NCI-H748 (cell line): ENCODE measurements at regions not wholly inside any gene's neighbourhood (a gene's known extent, or its start where the extent isn't known, plus 50 kb on each side); places are given as distances from the start of the nearest gene placed in this dataset.
"Not testable (repeated sequence)": the region's sequence is repeated elsewhere in the genome, so short reads cannot be mapped to it uniquely, and the experiment has no call there.

Experiments used
- DNase-seq: peaks from one replicate; lab custom pipeline; 2025; ENCODE audit not compliant: unreplicated experiment; lab: John Stamatoyannopoulos, UW

DNA sequence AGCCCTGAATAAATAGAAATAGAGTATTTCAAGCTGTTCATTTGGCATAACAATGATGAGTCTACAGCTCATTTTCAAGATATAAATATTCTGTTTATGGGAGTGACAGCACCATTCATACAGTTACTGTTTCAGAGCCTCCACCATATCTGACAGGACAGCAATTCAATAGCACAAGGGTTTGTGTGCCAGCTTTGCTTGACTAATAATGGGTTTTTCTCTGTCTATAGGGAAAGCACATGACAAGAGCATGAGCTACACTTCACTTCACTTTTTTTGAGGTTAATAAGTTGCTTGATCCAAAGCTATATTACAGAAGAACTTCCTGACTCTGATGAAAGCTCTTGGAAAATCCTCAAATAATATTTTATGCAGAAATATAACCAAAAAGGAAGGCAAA is 297.1 kb downstream of the RPIA start:
- DNase-seq = not testable (repeated sequence)

DNA sequence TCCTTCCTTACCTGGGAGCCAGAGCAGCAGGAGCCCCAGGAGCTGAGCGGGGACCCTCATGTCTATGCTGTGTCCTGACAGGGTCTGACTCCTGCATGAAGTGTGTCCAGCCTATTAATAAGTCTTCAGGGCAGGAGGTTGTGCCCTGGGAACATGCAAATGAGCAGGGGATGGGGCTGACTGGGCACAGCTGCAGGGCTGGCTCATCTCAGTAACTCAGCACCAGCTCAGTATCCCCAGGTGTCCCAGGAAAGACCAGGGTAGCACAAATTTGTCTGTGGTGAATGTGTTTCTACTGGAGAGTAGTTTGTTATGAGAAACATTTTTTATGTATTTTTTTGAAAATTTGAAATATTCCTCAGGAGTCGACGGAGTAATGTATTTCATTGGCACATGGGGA is 301.3 kb downstream of the RPIA start:
- DNase-seq = not testable (repeated sequence)

DNA sequence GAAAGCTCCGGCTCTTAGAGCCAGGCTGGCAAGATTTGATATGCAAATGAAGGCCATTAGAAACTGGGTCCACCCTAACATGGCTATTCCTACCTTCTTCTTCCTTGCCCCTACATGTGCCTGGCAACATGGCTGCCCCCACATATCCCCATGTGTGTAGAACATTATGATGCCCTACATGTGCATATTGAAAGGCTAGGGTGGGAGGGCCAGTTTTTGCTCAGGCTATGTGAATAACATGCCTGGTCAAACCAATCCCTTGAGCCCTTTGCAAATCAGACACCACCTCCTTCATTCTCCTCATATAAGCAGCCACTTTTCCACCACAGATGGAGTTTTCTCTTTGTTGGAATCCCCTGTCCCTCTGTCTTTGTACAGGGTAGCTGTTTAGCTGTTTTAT is 303.4 kb downstream of the RPIA start:
- not testable (repeated sequence) for DNase-seq

DNA sequence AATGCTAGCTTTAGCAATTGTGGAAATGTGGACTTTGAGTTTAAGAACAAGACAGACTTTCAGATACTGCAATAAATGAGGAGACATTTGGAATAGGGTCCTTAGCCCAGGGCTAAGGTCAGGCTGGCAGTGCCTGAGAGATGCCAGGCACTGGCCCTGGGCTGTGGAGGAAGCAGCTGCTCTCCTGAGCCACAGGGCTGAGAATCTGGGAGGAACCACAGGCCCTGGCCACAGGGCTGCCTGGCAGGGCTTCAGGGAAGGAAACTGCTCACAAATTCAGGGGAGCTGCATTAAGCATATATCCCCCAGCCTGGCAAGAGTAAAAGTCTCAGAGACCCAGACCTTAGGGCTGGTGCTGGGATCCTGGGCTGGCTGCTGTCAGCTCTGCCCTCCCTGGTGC is 305.1 kb downstream of the RPIA start:
- DNase-seq = not testable (repeated sequence)

DNA sequence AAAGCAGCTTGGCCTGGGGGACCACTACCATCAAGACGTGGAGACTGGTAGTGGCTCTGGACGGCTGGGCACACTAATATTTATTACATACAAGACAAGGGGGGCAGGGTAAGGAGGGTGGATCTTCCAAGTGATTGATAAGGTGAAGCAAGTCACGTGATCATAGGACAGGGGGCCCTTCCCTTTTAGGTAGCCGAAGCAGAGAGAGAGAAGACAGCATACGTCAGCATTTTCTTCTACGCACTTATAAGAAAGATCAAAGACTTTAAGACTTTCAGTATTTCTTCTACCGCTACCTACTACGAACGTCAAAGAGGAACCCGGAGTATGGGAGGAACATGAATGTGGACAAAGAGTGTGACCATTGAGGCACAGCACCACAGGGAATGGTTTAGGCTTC is 307.9 kb downstream of the RPIA start:
- no peak for DNase-seq

DNA sequence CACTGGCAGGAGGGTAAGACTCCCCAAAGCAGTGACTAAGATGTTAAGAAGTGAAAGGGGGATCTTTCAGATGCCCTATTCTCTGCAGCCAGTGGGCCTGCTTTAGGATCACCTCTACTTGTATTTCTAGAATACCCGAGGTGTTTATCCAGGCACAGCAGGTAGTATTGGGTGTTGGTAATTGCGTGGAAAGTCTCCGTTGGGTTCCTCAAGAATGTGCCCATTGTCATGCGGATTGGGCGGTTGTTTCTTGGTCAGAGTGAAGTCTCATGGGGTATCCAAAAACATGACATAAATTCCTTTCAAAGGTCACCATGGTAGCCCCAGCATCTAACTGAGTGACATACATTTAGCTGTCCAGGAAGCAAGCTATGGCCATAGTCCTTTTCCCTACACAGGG is 308.8 kb downstream of the RPIA start:
- DNase-seq = no peak

DNA sequence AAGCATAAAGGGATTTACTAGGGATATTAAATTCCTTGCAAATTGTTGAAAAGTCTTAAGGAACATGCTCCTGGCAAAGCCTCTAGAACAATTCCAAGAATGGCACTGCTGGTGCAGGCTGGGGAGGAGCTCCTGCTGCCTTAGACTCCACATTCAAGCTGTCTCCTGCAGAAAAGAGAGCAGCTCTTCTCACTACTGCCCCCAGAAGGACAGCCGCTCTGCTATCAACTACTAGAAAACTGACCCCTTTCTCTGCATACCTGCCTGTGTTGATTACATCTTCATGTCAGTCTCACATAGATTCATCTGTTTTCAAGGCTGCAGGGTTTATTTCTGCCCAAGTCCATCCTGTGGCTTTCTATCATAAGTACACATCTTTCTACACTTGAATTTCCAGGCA is 312.8 kb downstream of the RPIA start:
- DNase-seq = not testable (repeated sequence)

DNA sequence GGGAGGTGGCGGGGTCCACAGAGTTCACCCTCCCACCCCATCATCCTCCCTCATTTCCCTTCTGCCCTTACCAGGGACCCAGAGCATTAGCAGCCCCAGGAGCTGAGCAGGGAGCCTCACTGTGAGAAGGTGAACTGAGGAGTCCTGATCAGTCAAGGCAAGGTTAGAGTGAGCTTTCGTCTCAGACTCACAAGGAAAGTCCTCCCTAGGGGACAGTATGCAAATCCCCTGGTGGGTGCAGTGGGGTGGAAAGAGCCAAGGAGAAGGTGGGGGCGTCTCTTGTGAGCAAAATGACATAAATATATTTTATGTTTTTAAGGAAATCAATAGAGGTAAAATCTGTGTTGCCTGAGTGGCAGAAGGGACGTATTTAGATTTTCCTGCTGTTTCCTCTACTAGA is 329.1 kb downstream of the RPIA start:
- not testable (repeated sequence) for DNase-seq

DNA sequence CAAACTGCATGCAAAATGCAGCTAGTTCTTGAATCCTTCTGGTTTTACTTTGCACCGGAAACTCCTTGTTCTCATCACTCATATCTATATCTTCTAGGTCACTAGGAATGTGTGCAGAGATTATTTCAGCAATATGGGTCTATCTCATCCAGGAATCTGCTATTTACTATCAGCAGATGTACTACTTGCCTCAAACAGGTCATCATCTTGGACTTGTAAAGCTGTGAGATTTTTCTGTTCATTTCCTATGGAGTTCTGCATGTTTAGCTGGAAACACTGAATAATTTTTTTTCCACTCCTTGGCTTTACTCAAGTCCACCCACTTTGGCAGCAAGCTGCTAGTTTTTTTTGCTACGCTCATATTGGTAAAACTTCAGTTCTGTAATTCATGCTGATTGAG is 334.8 kb downstream of the RPIA start:
- DNase-seq = not testable (repeated sequence)

DNA sequence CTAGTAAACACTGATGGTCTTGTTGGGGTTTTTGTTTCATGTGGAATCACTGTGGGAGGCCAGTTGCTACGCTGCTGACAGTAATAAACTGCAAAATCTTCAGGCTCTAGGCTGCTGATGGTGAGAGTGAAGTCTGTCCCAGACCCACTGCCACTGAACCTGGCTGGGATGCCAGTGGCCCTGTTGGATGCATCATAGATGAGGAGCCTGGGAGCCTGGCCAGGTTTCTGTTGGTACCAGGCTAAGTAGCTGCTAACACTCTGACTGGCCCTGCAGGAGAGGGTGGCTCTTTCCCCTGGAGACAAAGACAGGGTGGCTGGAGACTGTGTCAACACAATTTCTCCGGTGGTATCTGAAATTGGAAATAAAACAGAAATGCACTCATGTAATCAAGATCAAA is 335.6 kb downstream of the RPIA start:
- not testable (repeated sequence) for DNase-seq

DNA sequence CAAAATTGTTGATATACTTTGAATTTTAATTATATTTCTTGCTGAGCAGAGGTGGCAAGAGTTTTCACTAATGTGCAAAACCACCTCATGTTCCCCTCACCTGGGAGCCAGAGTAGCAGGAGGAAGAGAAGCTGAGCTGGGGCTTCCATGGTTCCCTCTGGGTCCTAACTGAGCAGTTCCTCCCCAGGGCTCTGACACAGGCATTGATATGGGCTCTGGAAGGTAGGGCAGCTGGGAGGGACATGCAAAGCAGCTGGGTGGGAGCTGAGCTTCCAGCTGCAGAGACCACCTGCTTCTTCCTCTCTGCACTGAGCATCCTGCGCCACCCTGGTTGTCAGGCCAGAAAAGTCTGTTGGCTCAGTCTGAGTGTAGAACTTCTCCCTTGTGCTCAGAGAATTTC is 336.1 kb downstream of the RPIA start:
- DNase-seq = peak; percentile 15

DNA sequence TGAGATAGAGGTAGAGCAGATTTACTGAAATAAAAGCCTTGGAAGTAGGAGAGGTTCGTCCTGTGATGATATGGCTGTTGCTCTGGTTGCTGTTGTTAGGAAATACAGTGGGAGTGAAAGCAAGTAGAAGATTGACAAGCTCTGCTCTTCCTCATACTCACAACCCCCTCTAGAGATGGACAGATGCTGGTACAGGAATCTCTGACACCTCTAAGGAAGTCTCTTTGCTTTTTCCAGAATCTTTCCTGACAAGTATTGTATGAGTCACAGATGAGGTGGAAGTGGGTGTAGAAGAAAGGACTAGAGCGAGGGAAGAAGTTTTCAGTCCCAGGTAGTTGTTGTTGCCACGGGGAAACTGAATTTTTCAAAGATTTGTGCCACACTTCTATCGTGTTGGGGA is 337.8 kb downstream of the RPIA start:
- DNase-seq = not testable (repeated sequence)

DNA sequence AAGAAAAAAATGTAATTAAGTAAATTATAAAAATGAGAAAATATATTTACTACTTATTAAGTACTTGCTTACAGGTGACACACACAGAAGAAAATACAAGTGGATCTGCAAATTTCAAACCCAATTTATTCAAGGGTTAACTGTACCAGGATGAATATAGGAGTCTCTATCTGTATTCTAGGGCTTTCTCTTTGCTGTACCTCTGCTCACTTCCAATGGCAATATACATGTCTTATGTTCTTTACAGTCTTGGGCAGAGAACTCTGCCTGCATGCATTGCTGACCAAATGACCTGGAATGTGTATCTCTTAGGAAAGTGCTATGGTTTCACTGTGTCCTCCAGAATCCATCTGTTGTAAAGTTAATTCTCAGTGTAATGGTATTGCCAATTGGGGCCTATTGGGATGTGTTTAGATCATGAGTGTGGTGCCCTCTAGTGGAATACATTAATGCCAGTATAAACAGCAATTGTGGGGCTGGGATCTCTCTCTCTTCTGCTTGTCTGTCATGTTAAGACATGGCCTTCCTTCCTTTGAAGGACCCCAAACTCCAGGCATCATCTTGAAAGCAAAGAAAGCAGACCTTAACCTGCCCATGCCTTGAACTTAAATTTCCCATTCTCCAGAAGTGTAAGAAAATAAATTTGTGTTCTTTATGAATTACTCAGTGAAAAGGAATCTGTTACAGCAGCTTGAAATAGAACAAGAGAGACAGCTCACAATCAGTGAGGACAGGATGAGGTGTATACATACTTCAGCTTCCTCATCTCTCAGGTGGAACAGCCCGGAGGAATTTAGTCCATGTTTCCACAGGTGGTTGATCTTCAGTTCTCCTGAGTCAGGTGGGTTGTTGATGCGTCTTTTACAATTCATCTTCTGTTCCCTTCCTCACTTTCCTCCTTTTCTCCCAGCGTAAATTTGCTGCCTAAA is 356.9 kb downstream of the RPIA start:
- peak; percentile 45 for DNase-seq

DNA sequence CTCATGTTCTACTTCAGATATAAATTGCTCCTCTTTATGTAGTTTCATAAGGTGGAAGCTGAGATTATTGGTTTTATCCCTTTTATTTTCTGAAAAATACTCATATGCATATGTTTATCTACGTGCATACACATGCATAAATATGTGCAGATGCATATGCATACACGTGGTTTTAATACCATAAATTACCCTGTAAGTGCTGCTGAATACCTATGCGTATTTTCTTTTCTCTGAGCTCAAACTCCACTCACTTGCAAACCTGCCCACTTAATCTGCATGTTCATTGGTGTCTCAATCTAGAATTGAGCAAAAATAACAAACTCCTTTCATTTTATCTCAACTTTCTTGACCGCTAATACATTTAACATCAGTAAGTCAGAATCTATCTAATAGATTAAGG is 367.1 kb downstream of the RPIA start:
- not testable (repeated sequence) for DNase-seq

DNA sequence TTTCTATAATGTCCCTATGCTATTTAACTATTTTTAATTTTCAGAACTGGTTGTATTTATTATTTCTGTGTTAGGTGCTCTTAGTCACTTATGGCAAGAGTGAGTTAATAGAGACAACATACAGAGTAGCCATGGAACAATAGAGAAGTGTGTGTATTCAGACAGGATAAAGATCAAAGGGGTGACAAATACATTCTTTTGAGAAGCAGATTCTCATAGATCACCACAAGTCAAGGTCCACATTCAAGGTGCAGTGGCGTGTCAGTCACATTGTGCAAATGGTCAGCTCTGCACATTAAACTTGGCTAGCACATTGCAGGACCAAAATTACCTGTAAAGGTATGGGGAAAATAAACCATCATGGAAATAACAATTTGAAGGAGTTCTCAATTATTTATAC is 369.7 kb downstream of the RPIA start:
- not testable (repeated sequence) for DNase-seq

DNA sequence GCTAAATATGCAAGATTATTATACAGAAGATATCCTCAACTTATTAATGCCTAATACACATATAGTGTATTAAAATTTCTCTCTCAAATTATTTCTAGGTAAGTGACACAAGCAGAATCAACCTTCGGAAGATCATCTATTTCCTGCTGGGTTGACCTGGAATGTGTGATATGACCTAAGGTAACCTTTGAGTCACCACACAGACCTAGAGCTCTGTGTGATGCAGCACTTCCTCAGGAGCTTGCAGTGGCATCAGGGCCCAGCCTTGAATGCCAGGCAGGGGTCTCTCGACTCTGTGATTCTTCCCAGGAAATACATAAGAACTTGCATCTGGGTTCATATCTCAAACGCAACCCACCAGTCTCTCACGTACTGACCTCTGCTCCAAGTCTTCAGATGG is 385.3 kb downstream of the RPIA start:
- DNase-seq = not testable (repeated sequence)

DNA sequence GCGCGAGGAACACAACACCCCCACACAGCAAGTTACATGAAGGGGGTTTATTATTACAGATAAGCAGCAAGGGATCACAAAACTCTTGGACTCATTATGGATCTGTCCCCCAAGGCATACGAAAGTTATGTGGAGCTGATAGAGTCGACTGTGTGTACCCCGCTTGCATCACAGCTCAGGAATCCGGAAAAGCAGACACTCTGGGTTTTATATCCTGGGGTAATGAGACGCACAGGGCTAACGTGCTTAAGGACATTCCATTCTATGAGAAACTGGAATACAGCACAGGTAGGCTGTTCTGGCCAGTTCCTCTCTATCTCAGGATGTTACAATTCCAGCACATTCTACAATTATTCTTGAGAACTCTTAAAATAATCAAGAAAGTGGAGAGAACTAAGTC is 401.4 kb downstream of the RPIA start:
- not testable (repeated sequence) for DNase-seq

DNA sequence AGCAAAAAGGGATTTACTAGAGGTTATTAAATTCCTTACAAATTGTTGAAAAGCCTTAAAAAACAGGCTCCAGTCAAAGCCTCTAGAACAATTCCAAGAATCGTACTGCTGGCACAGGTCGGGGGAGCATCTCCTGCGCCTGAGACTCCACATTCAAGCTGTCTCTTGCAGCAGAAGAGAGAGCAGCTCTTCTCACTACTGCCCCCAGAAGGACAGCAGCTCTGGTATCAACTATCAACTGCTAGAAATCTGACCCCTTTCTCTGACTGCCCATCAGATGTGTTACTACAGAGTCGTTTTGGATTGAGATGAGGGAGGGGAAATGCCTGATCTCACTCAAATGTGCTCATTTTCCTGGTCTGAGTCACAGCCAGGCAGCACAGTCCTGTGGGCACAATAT is 403.6 kb downstream of the RPIA start:
- not testable (repeated sequence) for DNase-seq

DNA sequence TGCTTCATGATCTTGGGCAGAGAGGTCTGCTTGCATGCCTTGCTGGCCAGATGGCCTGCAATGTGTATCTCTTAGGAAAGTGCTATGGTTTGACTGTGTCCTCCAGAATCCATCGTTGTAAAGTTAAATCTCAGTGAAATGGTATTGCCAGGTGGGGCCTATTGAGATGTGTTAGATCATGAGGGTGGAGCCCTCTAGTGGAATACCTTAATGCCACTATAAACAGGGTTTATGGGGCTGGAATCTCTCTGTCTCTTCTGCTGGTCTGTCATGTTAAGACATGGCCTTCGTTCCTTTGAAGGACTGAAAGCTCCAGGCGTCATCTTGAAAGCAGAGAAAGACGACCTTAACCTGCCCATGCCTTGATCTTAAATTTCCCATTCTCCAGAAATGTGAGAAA is 411.1 kb downstream of the RPIA start:
- DNase-seq = not testable (repeated sequence)

DNA sequence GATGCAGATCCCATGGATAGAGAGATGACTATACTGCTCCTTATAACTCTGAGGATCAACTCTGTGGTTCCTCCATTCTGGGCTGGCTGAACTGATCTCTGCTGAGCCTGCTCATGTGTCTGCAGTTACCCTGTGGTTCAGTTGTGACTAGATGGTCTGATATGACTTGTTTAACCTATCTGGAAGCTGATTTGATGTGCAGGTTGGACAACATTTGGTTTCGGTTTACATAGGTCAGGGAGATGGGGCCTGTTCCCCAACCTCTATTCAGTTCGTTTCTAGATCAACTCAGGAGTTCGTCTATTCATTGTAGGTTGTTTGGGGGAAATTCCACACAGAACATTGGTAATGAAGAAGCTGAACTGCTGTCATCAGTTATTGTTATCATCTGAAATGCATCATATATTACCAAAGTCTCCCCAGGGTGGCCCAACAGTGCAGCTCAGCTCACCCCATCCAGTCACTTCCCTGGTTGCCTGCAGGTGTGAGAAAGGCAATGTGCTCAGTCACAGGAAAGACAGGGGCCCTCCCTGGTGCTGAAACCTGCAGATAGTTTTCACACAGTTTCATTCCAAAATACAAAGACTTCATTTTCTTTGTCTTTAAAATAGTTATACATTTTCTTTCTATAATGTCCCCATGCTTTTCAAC is 415.0 kb downstream of the RPIA start:
- not testable (repeated sequence) for DNase-seq

DNA sequence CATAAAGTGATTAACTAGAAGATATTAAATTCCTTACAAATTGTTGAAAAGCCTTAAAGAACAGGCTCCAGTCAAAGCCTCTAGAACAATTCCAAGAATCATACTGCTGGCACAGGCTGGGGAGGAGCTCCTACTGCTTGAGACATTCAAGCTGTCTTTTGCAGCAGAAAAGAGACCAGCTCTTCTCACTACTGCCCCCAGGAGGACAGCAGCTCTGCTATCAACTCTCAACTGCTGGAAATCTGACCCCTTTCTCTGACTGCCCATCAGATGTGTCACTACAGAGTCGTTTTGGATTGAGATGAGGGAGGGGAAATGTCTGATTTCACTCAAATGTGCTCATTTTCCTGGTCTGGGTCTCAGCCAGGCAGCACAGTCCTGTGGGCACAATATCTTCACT is 421.0 kb downstream of the RPIA start:
- DNase-seq = not testable (repeated sequence)

DNA sequence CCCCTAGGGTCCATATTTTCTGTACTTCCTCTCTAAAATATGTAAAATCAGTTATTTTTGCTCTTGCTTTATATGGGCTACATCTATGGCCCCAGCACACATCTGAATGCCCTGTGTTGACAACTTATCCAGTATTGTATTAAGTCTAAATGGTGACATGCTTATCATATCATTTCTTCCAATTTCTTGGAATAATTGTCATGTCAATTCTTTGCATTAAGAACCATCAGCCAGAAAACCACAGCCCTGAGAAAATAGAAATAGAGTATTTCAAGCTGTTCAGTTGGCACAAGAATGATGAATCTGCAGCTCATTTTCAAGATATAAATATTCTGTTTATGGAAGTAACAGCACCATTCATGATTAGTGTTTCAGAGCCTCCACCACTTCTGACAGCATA is 421.8 kb downstream of the RPIA start:
- DNase-seq = not testable (repeated sequence)
